ENCODE measurements at regions not wholly inside any gene's neighbourhood (a gene's known extent, or its start where the extent isn't known, plus 50 kb on each side); places are given as distances from the start of the nearest gene placed in this dataset.
"Not testable (repeated sequence)": the region's sequence is repeated elsewhere in the genome, so short reads cannot be mapped to it uniquely, and the experiment has no call there.

- intact Hi-C loops (cut with DNase I): no loop called here
- DNase-seq: no peak
Measured at GRCh38 chr9:83141887-83142286, 78.9 kb upstream of the RASEF start.

- DNase-seq: no peak
- intact Hi-C loops (cut with DNase I): no loop called here
Measured at GRCh38 chr9:83140061-83140460, 77.1 kb upstream of the RASEF start.

- DNase-seq: no peak
Measured at GRCh38 chr9:83138422-83139135, 75.6 kb upstream of the RASEF start.

GRCh38 chr9:83133316-83133715 lies 70.4 kb upstream of the RASEF start:
- intact Hi-C loops (cut with DNase I): no loop called here

More at GRCh38 chr9:83138422-83139135, 75.6 kb upstream of the RASEF start:
- intact Hi-C loops (cut with DNase I): no loop called here

GRCh38 chr9:83132768-83133167 lies 69.8 kb upstream of the RASEF start:
- intact Hi-C loops (cut with DNase I): no loop called here
- no peak for DNase-seq

More at GRCh38 chr9:83133316-83133715, 70.4 kb upstream of the RASEF start:
- DNase-seq: no peak

- no peak for DNase-seq
- intact Hi-C loops (cut with DNase I): no loop called here
Measured at GRCh38 chr9:83130541-83130940, 67.6 kb upstream of the RASEF start.

GRCh38 chr9:83125671-83126070 lies 62.7 kb upstream of the RASEF start:
- no peak for DNase-seq
- intact Hi-C loops (cut with DNase I): no loop called here

- DNase-seq: no peak
- intact Hi-C loops (cut with DNase I): no loop called here
Measured at GRCh38 chr9:83119873-83120272, 56.9 kb upstream of the RASEF start.

GRCh38 chr9:83116026-83116425 lies 53.1 kb upstream of the RASEF start:
- no peak for DNase-seq
- intact Hi-C loops (cut with DNase I): no loop called here

GRCh38 chr9:83113445-83113844 lies 50.5 kb upstream of the RASEF start:
- DNase-seq; intact Hi-C loops (cut with DNase I): not testable (repeated sequence)
